NCI-H2196 treated with DMSO at 0.1 percent for 48 hours (cell line): ENCODE measurements at regions not wholly inside any gene's neighbourhood (a gene's known extent, or its start where the extent isn't known, plus 50 kb on each side); places are given as distances from the start of the nearest gene placed in this dataset.

Source experiments
- DNase-seq: peaks from one replicate; lab custom pipeline; 2025; ENCODE audit not compliant: unreplicated experiment; lab: John Stamatoyannopoulos, UW

- no peak for DNase-seq
Observed at GRCh38 chr10:130425169-130425568, 289.0 kb downstream of the GLRX3 start.

DNA sequence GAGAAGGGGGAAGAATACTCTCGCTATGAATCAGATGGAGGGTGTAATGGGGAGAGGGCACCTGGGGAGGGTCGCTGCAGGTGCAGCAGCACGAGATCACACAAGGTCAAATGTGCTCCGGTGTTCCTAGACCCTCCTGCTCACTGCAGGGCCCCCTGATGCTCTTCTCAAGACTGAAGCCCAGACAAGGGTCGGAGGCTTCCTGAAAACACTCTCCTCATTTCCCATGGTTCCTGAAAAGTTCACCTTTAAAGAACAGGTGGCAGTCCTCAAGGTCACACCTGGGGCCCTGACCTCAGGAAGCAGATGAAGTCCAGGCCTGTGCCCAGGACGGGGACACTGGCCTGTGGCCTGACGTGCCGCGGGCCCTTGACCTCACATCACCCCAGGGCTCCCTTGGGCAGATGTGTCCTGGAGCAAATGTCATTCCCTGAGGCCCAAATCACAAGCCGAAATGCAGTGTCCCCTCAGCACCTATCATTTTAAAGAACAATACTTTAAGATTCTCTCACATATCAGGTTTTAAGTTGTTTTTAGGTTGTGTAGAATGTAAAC, 289.8 kb downstream of the GLRX3 start:
- DNase-seq, result no peak

- no peak for DNase-seq
Observed at GRCh38 chr10:130427216-130427722, 291.1 kb downstream of the GLRX3 start.

GRCh38 chr10:130428936-130429335, 292.7 kb downstream of the GLRX3 start:
- no peak for DNase-seq

GRCh38 chr10:130429809-130430208, 293.6 kb downstream of the GLRX3 start:
- DNase-seq, result no peak

GRCh38 chr10:130430291-130430690, 294.1 kb downstream of the GLRX3 start:
- DNase-seq, result no peak

GRCh38 chr10:130430852-130431704, 294.9 kb downstream of the GLRX3 start:
- no peak for DNase-seq

GRCh38 chr10:130432271-130432670, 296.1 kb downstream of the GLRX3 start:
- no peak for DNase-seq

- no peak for DNase-seq
Observed at GRCh38 chr10:130432850-130433249, 296.7 kb downstream of the GLRX3 start.

- no peak for DNase-seq
Observed at GRCh38 chr10:130434446-130435385, 298.5 kb downstream of the GLRX3 start.

GRCh38 chr10:130435961-130436360, 299.8 kb downstream of the GLRX3 start:
- no peak for DNase-seq

GRCh38 chr10:130438861-130439260, 302.7 kb downstream of the GLRX3 start:
- no peak for DNase-seq

- DNase-seq, result no peak
Observed at GRCh38 chr10:130439766-130440165, 303.6 kb downstream of the GLRX3 start.

- DNase-seq, result no peak
Observed at GRCh38 chr10:130440494-130440893, 304.3 kb downstream of the GLRX3 start.

- no peak for DNase-seq
Observed at GRCh38 chr10:130440971-130441370, 304.8 kb downstream of the GLRX3 start.

- no peak for DNase-seq
Observed at GRCh38 chr10:130443066-130443465, 306.9 kb downstream of the GLRX3 start.

DNA sequence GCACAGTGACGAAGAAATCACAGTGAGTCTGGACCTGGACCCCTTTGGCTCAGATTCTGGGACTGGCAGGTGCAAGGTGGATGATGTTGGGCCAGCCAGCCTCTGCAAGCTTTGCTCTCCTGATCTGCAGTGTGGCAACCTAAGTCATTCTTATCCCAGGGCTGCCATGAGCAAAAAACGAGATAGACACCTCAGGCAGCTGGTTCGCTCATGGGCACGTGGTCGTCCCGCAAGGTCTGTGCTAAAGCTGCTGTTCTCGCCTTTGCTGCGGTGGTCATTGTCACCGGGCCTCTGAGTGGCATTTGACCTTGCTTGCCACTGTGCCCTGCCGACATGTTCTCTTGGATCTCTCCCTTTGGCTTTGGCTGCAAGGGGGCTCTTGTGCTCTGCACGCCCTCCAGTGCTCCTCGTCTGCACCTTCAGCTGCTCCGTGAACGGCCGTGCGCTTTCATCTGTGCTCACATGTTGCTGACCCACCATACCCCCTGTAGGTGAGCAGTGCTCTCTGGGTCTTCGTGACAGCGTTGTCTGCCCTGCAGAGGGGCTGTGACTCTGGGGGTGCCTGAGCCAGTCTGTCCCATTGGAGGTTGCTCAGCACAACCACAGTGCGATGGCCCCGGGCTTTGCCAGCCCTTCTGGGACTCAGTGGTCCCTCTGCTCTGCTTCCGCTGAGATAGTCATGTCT, 317.0 kb downstream of the GLRX3 start:
- no peak for DNase-seq

DNA sequence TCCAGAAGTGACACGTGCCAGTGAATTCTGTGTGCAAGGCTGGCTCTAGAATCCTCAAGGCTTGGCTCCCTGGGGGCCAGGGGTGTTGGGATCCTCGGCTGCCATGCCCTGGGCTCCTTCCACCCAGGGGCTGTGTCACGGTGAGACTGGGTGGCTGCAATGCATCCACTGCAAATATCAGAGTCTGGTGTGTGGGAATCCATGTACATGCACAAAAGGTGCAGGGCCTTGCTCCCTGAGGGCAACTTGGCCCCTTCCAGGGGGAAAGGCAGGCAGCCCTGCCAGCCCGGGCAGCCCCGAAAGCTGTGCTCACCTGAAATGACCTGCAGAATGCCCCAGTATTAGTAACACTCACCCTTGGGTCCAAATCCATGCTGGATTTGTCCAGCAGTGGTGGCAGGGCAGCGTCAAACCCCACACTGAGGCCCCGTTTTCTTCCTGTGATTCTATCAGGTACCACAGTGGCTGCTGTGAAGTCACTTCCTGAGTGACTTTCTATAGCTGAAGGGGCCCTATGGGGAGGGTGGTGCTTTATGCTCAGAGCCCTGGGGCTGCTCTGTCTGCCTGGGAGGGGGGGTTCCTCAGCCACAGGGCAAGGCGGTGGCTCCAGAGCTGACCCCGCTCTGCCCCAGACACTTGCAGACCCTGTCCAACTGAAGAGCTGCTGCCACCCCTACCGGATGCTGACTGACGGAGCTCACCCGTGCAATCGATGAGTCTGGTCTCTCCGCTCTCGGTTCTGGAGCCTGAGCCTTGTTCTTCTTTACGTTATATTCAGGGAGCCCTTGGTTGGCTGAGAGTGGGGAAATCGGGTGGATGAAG, 317.7 kb downstream of the GLRX3 start:
- no peak for DNase-seq

- no peak for DNase-seq
Observed at GRCh38 chr10:130454543-130455000, 318.4 kb downstream of the GLRX3 start.
